ENCODE measurements at regions not wholly inside any gene's neighbourhood (a gene's known extent, or its start where the extent isn't known, plus 50 kb on each side); places are given as distances from the start of the nearest gene placed in this dataset.

GRCh38 chr11:42502151-42502550, 809.6 kb upstream of the API5 start:
- no peaks in the 10 kb centered on the region for H3K27me3 ChIP-seq
- H3K9me3 ChIP-seq, result no peaks in the 10 kb centered on the region
- H3K27ac ChIP-seq, result no peak overlapping the region
- TF ChIP-seq POLR2A (IDR thresholded peaks at IDR 0.05), result no peak
- TF ChIP-seq CTCF (IDR thresholded peaks at IDR 0.05), result no peak
- H3K4me1 ChIP-seq, result no peaks in the 10 kb centered on the region
- no peak overlapping the region for H3K4me3 ChIP-seq
- no peak for DNase-seq
- H3K36me3 ChIP-seq, result no peaks in the 10 kb centered on the region

- DNase-seq, result no peak
- Histone ChIP-seq H3K4me1 (no peaks in the 10 kb centered on the region), H3K27ac (no peak overlapping the region), H3K9me3 (no peaks in the 10 kb centered on the region), H3K27me3 (no peaks in the 10 kb centered on the region), H3K4me3 (no peak overlapping the region), H3K36me3 (no peaks in the 10 kb centered on the region)
- TF ChIP-seq CTCF (IDR thresholded peaks at IDR 0.05) (no peak), POLR2A (IDR thresholded peaks at IDR 0.05) (no peak)
Measured at GRCh38 chr11:42521994-42522393, 789.8 kb upstream of the API5 start.

- peak in 1 of 3 donors; percentile 65 for DNase-seq
- no peaks in the 10 kb centered on the region for H3K27me3 ChIP-seq
- H3K4me1 ChIP-seq, result no peaks in the 10 kb centered on the region
- no peak overlapping the region for H3K4me3 ChIP-seq
- H3K9me3 ChIP-seq, result no peaks in the 10 kb centered on the region
- no peaks in the 10 kb centered on the region for H3K36me3 ChIP-seq
- TF ChIP-seq POLR2A (IDR thresholded peaks at IDR 0.05), result no peak
- TF ChIP-seq CTCF (IDR thresholded peaks at IDR 0.05), result peak in 4 of 6 experiments; percentile 38 to 82 (median 74)
- H3K27ac ChIP-seq, result no peak overlapping the region
Measured at GRCh38 chr11:42524534-42525227, 787.1 kb upstream of the API5 start.

- Histone ChIP-seq H3K9me3 (no peaks in the 10 kb centered on the region), H3K4me3 (no peak overlapping the region), H3K27me3 (no peaks in the 10 kb centered on the region), H3K36me3 (no peaks in the 10 kb centered on the region), H3K4me1 (no peaks in the 10 kb centered on the region), H3K27ac (no peak overlapping the region)
- no peak for TF ChIP-seq CTCF (IDR thresholded peaks at IDR 0.05)
- no peak for TF ChIP-seq POLR2A (IDR thresholded peaks at IDR 0.05)
- no peak for DNase-seq
Measured at GRCh38 chr11:42526426-42526825, 785.4 kb upstream of the API5 start.

GRCh38 chr11:42528471-42528870, 783.3 kb upstream of the API5 start:
- H3K9me3 ChIP-seq, result no peaks in the 10 kb centered on the region
- DNase-seq, result no peak
- no peaks in the 10 kb centered on the region for H3K4me1 ChIP-seq
- H3K36me3 ChIP-seq, result no peaks in the 10 kb centered on the region
- no peak overlapping the region for H3K4me3 ChIP-seq
- H3K27me3 ChIP-seq, result no peaks in the 10 kb centered on the region
- TF ChIP-seq CTCF (IDR thresholded peaks at IDR 0.05), result no peak
- no peak for TF ChIP-seq POLR2A (IDR thresholded peaks at IDR 0.05)
- H3K27ac ChIP-seq, result no peak overlapping the region

GRCh38 chr11:42528911-42529310, 782.9 kb upstream of the API5 start:
- no peaks in the 10 kb centered on the region for H3K4me1 ChIP-seq
- no peak overlapping the region for H3K27ac ChIP-seq
- no peak for TF ChIP-seq POLR2A (IDR thresholded peaks at IDR 0.05)
- TF ChIP-seq CTCF (IDR thresholded peaks at IDR 0.05), result no peak
- no peaks in the 10 kb centered on the region for H3K27me3 ChIP-seq
- H3K36me3 ChIP-seq, result no peaks in the 10 kb centered on the region
- no peak overlapping the region for H3K4me3 ChIP-seq
- H3K9me3 ChIP-seq, result no peaks in the 10 kb centered on the region
- no peak for DNase-seq

Data from Peyer's patch (tissue), 4 donors.